Gastroesophageal sphincter (tissue), 3 donors: ENCODE measurements at regions not wholly inside any gene's neighbourhood (a gene's known extent, or its start where the extent isn't known, plus 50 kb on each side); places are given as distances from the start of the nearest gene placed in this dataset.

Source experiments
- POLR2AphosphoS5 ChIP-seq: sonication (generic); formaldehyde crosslinking; IDR thresholded peaks from one replicate; pipeline ENCODE4 v1.6.1; 2017; ENCODE audit warnings: antibody characterized with exemption
- TF ChIP-seq, protein P1 (sequence below), 4 experiments: fragments of 200-600 bp in 2 of 4; fragments of 450-650 bp in 2 of 4; sonication (generic) in 1 of 4; IDR thresholded peaks; one replicate each; pipeline ENCODE4 v1.5.1; 2017 to 2019; ENCODE audit warnings: antibody characterized with exemption in 4 of 4, mild to moderate bottlenecking in 2 of 4, moderate library complexity in 2 of 4

DNA sequence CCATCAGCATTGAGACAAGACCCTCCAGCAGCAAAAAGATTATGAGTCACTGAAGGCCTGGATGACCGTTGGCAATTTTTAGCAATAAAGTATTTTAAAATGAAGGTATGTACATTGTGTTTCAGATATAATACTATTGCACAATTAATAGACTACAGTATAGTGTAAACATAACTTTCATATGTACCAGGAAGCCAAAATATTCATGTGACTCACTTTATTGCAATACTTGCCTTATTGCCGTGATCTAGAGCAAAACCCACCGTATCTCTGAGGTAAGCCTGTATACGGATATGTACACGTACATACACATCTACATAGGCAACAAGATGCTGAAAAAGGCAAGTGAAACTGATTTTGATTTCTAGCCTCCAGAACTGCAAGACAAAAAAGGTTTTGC is 103.3 kb downstream of the EDNRB start:
- TF ChIP-seq, protein P1, sequence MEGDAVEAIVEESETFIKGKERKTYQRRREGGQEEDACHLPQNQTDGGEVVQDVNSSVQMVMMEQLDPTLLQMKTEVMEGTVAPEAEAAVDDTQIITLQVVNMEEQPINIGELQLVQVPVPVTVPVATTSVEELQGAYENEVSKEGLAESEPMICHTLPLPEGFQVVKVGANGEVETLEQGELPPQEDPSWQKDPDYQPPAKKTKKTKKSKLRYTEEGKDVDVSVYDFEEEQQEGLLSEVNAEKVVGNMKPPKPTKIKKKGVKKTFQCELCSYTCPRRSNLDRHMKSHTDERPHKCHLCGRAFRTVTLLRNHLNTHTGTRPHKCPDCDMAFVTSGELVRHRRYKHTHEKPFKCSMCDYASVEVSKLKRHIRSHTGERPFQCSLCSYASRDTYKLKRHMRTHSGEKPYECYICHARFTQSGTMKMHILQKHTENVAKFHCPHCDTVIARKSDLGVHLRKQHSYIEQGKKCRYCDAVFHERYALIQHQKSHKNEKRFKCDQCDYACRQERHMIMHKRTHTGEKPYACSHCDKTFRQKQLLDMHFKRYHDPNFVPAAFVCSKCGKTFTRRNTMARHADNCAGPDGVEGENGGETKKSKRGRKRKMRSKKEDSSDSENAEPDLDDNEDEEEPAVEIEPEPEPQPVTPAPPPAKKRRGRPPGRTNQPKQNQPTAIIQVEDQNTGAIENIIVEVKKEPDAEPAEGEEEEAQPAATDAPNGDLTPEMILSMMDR (IDR thresholded peaks at IDR 0.05) = no peak
- no peak for TF ChIP-seq POLR2AphosphoS5
